HG03354 (cell line): ENCODE measurements at regions not wholly inside any gene's neighbourhood (a gene's known extent, or its start where the extent isn't known, plus 50 kb on each side); places are given as distances from the start of the nearest gene placed in this dataset.
"Not testable (repeated sequence)": the region's sequence is repeated elsewhere in the genome, so short reads cannot be mapped to it uniquely, and the experiment has no call there.

Experiments
- ATAC-seq: cut with Tn5 transposase; IDR thresholded peaks from one replicate; pipeline ENCODE4 v1.9.1; 2021; ENCODE audit warnings: mild to moderate bottlenecking; ENCODE audit not compliant: unreplicated experiment, poor library complexity, severe bottlenecking

DNA sequence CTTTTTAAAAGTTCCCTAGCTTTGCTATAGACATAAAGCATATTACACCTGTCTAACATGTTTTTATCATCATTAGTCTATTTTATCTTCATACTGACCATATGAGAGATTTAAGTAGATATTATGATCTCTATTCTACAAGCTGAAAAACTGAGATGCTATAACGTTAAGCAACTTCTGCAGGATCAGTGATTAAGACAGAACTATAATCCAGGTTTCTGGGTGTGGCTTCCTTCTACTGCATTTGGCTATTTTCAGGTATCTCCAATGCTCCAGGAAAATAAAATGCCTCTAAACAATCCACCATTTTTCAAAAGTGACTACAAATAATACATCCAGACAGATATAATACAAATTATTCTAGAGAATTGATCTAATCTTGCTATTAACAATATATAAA lies 53.4 kb downstream of the RGS2 start:
- no peak for ATAC-seq

DNA sequence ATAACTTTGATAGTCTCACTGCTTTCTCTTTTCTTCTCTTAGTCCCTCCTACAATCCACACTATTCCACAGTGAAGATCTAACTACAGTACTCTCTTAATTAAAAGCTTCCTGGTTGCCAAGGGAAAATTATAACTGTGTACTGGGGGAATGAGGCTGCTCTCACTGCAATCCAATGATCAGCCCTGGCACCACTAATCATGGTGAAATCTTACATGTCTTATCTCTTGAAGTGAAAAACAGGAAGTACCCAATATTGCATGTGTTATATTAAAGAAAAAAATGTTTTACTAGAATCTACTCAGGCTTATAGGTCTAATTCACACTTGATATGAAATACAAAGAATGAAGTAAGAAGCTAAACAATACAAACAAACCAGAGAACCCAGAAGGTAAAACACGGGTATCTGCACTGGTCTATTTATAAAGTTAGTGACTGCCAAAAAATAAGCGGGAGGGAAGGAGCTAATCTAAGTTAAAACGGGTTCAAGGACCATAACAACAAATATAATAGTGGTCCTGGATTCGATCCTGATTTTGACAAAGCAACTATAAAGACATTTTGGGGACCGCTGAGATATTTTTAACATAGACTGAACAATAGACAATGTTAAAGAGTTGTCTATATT lies 57.5 kb downstream of the RGS2 start:
- no peak for ATAC-seq

DNA sequence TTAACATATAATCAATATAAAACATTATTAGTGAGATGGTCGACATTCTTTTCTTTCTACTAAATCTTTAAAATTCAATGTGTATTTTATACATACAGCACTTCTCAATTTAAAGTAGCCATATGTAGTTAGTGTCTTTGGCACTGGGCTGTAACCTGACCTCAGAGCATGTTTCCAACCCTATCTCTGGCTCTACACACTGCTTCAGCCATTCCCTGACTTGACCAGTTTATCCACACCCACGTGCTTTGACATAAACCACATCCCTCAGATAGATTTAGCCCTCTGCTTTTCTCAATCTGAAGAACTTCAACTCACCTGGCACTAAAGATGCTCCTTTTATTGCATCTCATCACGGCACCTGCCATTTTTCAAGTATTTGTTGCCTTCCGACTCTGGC lies 58.3 kb downstream of the RGS2 start:
- no peak for ATAC-seq

DNA sequence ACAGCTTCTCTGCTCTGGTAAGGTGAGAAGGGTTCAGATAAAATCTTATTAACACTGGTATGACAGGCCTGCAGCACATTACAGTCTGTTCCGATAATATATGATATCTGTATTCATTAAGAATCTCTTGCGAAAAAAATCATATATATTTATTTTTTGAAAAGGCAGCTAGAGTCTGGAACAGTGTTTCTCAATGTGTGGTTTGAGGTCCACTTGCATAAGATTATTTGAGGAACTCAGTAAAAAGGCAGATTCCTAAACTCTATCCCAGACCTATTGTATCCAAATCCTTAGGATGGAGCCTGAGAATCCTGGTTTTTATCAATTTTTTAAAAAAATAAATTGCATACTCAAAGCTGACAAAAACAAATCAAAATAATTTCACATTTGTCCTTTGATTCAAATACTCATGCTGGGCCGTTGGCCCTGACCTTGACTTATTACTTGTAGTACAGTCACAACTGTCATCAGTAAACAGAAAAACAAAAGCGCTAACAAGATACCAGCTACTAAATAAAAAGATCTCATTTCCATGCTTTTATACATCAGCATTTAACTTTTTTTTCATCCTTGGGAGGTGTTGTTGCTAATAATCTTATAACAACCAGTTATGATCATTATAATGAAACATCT lies 60.6 kb downstream of the RGS2 start:
- ATAC-seq = no peak

DNA sequence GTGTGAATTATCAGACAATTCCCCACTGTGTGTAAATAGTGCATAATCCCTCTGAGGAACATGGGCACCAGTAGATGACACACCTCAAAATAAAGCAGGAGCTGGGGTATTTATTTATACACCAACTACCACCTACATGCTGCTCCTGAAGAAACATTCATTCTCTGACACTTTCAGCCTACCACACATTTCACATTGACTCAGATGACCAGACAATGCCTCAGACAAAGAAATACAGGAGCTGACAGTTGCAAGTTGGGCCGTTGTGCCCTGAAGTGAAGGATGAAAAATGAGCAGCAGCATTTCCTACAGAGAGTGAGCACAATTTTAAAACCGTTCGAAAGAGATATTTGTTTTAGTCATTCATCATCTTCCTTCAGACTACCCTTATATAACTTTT lies 63.2 kb downstream of the RGS2 start:
- ATAC-seq = no peak

DNA sequence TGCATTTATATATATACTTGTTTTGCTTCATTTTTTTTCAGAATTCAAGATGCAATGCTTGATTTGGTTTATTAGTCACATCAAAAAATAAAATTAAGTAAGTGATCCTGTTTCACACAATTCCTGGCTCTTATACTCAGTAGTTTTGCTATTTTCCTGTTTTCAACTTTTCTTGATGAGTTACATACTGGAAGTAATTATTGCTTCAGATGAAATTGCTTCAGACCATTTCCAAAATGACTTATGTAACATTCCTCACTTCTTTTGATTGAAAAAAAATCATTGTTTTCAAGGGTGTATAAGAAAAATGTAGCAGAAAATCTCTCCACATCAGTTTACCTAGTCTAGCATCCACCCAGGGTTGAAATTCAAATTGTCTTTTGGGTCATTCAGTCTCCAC lies 65.0 kb downstream of the RGS2 start:
- no peak for ATAC-seq

DNA sequence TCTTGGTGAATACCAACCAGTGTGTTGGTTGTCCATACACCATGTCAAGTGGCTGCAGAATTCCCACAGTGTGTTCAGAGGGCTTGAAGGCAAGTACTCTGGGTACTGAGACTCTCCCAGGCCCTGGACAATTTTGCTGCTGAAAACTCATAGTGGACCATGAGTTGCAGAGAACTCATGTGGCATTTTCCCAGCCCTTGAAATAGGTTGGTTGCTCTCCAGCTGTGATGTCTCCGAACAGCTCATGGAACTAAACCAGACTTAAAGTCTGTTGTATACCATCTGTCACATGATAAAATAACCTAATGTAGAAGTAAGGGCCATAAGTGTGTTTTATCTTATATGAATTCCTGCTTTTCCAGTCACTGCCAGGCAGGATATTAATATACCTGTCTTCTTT lies 67.8 kb downstream of the RGS2 start:
- ATAC-seq = no peak

DNA sequence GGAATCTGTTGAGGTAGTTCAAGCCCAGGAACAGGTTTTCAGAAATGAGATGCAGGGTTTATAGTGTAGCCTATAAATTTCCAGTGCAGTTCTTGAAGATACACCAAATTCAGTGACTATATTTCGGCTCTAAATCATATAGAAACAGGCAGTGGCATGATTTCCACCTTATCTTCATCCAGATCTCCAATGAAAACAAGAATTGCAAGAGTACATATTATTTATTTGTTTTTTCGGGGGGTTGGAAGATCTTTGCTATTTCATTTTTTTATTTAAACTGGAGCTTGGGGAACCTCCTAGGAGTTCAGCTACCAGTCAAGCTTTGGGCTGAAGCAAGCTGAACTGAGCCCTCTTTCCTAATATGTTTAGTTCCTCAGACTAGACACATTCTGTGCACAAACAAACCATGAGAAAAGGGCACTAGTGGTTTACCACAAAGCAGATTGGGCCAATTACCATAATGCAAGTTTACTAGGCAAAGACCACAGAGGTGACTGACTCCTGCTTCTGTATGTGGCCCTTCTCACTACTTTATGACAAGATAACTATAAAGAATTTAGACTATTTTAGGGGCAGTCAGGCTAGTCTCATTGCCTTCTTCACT lies 68.5 kb downstream of the RGS2 start:
- no peak for ATAC-seq

DNA sequence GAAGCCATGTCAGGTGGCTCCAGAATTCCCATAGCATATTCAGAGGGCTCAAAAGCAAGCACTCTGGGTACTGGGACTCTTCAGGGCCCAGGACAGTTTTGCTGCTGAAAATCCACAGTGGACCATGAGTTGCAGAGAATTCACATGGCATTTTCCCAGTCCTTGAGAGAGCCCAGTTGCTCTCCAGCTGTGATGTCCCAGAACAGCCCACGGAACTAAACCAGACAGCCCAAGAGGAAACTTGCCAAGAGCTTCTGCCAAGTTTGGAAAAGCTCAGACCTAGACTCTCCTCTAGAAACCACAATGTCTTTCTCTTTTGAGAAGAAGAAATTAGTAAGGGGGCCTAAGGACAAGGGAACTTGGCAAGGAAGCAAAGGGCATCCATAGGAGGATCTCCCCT lies 69.4 kb downstream of the RGS2 start:
- ATAC-seq = no peak

DNA sequence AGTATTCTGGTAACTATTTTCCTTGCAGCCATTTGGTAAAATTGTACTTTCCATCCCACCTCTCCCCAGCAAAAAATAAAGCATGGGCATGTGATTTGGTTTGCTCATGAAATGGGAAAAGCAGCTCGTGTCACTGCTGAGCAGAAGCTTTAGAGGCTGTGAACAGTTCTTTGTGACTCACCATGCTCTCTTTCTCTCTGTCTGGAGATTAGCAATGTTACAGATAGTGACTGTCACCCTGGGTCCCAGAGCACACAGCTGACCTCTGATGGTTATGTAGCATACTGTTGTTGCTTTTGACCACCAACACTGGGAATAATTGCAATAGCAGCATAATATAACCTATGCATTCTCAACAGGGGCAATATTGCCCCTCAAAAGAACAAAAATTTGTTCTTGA lies 70.6 kb downstream of the RGS2 start:
- ATAC-seq = no peak

DNA sequence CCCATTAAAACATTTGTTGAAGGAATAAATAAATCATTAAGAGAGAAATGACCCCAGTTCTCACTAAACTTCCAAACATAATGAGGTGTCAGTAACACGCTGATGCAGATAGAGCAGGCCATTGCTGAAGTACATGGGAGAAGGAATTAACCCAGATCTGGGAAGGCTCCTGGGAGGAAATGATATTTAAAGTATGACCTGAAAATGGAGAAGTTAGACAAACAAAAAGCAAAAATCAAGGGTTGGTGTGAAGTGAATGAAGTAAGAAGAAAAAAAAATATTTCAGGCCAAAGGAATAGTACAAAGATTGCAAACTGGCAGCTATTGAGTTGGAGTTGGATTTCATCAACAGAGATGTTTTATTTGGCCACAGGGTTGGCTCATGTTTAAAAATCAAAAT lies 71.4 kb downstream of the RGS2 start:
- no peak for ATAC-seq

DNA sequence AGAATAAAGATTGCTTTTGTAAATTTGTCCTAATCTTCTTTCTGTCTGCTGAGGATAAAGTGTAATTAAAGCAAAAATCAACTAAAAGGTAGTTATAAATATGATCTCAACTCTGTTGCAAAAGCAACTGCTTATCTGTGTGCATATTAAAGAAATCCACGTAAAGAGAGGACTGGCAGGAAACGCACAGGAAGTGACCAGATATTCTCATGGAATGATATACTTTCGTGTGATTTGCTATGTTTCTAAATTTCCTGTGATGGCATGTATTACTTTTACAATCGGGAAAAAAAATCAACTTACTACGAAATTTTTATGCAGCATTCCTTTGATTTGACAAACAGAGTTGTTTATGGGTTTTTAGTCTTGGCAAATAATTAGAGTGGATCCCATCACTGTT lies 75.4 kb downstream of the RGS2 start:
- ATAC-seq = no peak

DNA sequence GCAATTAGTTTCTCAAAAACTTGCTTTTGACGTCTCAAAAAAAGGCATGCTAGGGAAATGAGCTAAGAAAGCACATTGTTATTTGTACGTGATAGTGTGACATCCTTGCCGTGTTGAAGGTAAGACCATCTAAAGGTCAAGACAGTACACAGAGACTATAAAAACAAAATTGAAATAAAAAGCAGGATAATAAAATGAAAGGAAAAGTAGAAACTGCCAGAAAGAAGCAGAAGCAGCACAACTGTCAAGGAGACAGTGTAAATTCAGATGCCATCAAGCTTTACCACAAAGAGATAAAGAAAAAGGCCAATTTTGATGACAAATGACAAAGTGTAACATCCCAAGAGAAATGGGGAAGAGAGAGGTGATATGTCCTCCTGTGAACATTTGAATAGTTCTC lies 76.5 kb downstream of the RGS2 start:
- ATAC-seq = not testable (repeated sequence)

DNA sequence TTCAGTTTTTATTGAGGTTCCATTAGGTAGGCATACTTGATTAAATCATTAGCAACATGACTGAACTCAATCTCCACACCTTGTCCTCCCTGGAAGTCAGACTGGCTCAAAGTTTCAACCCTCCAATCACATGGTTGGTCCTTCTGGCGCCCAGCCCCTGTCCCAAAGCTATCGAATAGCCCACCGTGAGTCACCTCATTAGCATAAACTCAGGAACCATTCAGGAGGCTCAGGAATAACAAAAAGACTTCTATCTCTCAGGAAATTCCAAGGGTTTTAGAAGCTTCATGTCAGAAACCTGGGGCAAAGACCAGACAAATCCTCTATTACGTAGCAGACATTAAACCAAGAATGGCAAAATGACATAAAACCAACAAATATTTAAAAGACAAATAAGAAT lies 78.6 kb downstream of the RGS2 start:
- ATAC-seq = no peak

DNA sequence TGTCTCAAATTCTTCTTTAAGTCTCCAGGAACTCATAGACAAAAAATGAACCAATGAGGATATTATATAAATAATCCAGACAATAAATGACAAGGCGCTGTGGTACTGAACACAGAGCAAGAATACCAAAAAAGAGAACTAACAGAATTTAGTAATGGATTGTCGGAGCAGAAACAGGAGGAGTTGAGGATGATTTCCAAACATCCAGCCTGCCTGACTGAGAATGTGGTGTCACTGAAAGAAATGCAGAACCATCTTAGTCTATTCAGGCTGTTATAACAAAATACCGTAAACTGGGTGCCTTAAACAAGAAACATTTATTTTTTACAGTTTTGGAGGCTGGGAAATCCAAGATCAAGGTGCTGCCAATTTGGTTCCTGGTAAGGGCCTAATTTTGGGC lies 79.7 kb downstream of the RGS2 start:
- no peak for ATAC-seq

DNA sequence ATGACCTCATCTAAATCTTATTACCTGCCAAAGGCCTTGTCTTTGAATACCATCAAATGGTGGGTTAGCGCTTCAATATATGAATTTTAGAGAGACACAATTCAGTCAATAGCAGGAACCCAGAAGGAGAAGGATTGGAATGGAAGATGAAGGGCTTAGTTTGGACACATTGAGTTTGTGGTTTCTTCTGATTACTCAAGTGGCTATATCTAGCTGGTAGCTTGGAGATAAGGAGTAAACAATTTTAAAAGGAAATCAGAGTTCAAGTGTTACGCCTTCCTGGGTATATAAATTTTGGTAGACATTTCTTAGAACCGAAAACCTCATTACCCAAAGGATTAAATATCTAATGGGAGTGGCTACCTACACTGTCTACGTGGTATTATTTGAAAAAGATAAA lies 80.2 kb downstream of the RGS2 start:
- no peak for ATAC-seq

DNA sequence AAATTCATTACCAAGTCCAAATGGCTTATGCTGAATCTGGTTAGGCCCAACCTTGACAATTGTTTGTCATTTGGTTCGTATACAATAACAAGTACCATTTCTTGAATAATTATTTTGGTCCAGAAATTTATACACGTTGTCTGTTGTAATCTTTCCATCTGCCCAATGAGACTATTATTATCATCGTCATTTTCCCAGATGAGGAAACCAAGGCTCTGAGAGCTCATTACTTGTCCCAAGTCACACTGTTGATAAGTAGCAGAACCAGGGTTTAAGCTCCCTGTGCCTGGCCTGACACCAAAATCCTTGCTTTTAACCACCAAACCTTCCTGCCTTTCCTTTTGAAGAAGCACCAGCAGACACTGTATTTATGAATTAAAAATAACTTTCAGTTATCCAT lies 81.3 kb downstream of the RGS2 start:
- ATAC-seq = no peak

DNA sequence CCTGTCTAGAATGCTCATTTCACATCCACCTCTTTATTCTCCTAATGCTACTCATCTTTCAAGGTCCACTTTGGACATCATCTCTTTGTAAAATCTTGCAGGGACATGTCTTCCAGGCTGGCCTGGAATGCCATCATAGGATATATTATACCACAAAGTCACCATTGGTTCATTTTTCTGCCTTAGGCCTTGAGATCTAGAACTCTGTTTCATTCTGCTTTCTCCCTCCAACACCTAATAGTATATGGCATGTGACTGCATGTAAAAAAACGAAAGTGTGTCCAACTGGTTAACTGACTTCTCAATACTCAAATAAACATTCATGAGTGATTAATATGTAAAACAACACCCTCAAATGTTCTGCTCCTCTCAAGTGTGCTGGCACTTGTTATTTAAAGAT lies 84.1 kb downstream of the RGS2 start:
- ATAC-seq = no peak

DNA sequence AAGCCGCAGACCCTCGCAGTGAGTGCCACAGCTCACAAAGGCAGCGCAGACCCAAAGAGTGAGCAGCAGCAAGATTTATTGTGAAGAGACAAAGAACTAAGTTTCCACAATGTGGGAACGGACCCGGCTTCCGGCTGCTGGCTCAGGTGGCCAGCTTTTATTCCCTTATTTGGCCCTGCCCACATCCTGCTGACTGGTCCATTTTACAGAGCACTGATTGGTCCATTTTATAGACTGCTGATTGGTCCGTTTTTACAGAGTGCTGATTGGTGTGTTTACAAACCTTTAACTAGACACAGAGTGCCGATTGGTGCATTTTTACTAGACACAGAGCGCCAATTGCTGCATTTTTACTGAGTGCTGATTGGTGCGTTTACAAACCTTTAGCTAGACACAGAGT lies 86.6 kb downstream of the RGS2 start:
- ATAC-seq = not testable (repeated sequence)

DNA sequence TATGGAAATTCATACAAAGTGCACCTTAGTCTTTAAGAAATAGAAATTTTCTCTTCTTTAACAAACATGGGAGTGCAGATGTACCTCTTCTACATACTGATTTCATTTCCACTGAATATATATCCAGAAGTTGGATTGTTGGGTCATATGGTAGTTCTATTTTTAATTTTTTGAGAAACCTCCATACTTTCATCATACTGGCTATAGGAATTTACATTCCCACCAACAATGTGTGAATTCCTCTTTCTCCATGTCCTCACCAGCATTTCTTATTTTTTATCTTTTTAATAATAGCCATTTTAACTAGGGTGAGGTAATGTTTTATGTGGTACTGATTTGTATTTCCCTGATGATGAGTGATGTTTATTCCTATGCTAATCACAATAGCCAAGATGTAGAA lies 87.5 kb downstream of the RGS2 start:
- no peak for ATAC-seq

DNA sequence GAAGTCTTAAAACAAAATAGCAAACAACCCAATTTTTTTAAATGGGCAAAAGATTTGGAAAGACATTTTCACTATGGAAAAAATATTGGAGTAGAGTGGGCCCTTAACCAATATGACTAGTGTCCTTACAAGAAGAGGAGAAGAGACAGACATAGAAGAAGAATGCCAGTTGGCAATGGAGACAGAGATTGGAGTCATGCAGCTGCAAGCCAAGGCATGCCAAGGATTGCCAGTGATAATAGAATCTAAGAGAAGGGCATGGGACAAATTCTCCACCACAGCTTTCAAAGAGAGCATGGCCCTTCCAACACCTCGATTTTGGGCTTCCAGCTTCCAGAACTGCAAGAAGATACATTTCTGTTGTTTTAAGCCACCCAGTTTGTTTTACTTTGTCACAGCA lies 92.7 kb downstream of the RGS2 start:
- ATAC-seq = no peak

DNA sequence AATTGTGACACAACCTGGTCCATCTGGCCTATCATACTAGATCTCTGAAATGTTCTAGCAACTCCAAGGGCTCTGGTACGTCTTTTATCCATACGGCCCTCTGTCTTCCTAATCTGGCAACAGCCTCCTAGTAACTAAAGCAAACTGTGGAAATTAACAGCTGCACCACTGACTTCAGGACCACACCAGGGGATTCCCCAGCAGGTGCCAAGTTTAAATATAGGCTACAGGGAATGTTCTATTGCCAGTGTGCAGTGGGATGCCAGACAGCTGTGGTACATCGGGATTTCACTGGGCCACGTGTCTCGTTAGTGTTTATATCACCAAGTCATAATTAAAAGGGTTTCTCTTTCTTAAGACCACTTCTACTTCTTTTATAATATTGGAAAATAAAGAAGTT lies 94.3 kb downstream of the RGS2 start:
- no peak for ATAC-seq
